GM18868 (cell line): ENCODE measurements at regions not wholly inside any gene's neighbourhood (a gene's known extent, or its start where the extent isn't known, plus 50 kb on each side); places are given as distances from the start of the nearest gene placed in this dataset.

Experiments
- ATAC-seq: cut with Tn5 transposase; IDR thresholded peaks from one replicate; pipeline ENCODE4 v1.9.1; 2021; ENCODE audit warnings: mild to moderate bottlenecking, moderate library complexity; ENCODE audit not compliant: unreplicated experiment

DNA sequence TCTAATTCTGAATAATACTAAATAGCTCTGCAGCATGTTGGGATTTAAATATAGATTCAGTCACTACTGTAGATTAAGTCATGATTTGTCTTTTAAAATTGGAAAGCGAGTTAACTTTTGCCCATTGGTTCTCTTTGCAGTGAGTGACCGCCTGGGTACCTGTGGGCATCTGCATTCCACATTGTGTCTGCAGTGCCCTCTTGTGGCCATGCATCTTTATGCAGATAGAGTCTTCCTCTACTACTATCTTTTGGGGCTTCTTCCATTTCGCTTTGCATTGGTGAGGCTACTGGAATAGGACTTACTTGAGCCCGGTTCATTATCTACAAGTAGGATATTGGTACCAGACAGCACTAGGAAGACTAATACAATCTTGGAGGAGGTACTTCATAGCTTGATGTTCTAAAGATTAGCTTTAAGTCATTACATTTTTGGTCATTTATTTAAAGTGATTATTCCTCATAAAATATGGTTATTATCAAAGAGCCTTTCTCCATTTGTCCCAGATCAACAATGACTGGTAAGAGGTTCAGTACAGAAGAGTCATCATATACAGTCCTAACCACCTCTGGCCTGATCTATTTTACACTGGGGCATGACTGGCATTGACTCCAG, 203.0 kb downstream of the SOCS6 start:
- peak; percentile 90 for ATAC-seq

GRCh38 chr18:70489986-70490933, 201.4 kb downstream of the SOCS6 start:
- ATAC-seq, result peak; percentile 49

GRCh38 chr18:70489571-70489970, 200.7 kb downstream of the SOCS6 start:
- no peak for ATAC-seq

DNA sequence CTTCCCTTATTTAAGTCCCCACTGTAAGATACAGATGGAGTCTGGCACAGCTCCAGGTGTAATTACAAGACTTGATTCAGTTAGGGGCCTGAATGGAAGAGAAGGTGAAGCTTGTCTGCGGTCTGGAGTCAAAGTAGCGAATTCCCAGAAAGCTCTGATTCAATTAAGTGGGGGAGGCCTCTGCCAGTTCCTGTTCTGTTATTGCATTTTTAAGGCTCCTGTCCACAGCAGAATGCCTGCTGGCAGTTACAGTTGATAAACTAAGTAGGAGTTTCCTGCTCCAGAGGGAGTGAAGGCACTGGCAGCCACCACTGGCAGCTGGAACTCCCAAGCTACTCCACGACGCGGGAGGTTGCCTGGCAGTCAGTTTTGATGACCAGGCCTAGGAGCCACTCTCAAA, 181.1 kb downstream of the SOCS6 start:
- ATAC-seq, result no peak

GRCh38 chr18:70468861-70469547, 180.2 kb downstream of the SOCS6 start:
- ATAC-seq, result no peak

DNA sequence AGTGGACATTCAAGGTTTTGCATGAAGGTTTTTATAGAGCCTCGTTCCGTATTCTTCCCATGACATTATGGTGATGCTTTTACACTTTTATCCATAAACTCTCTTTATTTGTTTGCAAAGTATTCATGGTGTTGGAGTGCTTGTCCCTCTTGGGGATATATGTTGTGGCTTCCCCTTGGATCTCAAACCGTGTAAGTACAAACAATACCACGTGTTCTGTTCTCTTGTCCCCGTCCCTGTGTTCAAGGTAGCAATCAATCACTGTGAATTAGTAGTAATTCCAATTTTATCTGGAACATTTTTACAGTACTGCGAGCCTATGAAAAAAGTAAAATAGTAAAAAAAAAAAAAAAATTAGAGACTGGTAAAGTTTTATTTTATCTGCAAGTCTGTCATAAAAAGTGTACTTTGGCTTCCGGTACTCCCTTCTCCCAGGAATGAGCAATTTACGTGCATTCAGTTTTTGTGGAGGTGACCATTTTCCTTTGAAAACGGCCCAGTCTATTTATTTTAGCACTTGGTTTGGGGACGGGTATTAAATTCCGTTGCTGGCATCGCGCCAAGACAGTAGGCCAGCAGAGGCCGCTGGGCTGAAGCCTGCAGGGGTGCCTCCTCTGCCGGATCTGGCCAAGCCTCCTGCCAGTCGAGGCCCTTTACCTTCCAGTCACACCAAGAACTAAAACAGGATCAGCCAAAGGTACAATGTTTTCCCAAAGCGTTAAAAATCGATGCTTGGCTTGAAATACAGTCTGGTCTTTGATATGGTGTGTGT, 175.7 kb downstream of the SOCS6 start:
- peak; percentile 67 for ATAC-seq

GRCh38 chr18:70463085-70463484, 174.2 kb downstream of the SOCS6 start:
- no peak for ATAC-seq

DNA sequence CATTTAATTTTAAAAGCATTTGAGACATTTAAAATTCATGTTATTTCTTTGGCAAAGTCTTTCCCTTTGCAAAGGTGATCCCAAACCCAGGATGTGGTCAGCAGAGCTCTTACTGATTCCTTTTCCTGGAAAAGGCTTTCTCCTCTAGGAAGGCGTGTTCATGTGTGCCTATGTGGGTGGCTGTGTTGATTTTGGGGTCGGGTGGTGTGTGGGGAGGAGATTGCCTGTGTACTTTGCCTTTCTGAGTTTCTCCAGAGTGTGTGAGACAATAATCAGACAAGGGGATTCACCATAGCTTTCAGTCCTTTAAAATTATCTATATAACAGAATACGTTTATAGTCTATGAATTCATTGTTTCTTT, 173.2 kb downstream of the SOCS6 start:
- ATAC-seq, result no peak

DNA sequence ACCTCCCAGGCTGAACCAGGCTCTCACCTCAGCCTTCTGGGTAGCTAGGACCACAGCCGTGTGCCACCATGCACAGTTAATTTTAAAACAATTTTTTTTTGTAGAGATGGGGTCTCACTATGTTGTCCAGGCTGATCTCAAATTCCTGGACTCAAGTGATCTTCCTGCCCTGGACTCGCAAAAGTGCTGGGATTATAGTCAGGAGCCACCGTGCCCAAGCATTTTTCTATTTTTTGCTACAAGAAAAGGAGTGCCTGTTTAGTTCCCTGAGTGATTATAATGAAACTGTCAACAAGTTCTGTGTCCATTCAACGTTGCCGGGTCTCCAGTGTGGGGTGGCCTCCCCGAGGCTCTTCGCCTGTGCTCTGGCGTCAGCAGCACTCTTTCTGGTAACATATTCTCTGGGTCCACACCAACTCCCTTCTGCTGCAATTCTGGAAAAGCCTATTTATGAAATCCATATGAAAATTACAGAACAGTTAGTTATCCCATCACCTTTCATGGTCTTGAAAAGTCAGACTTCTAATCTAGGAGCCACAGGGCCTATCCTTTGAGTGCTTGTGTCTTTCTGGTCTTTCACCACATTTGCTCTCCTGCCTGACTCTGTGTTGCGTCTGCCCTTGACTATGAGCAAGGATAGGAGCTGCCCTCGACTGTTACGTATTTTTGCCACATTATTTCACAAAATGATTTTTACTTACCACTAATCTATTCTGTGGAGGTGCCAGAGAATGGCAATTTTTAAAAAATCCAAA, 172.7 kb downstream of the SOCS6 start:
- ATAC-seq, result no peak

GRCh38 chr18:70459731-70460130, 170.9 kb downstream of the SOCS6 start:
- no peak for ATAC-seq

- no peak for ATAC-seq
Observed at GRCh38 chr18:70459251-70459650, 170.4 kb downstream of the SOCS6 start.

DNA sequence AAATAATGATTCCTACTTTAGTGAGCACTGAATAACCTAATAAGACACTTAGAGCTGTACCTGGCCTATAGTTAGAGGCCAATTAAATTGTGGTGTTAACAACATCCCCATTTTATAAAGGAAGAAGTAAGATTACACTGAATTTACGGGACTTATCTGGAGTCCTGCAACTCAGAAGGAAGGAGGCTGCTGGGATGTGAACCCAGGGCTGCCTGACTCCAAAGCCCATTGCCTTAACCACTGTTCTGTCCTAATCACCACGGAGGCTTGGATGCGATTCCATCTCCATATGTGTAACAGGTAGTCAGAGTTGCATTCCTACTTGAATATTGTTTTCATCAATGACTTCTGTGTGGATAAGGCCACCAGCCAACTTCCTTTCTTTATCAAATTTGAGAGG, 168.9 kb downstream of the SOCS6 start:
- ATAC-seq, result no peak

DNA sequence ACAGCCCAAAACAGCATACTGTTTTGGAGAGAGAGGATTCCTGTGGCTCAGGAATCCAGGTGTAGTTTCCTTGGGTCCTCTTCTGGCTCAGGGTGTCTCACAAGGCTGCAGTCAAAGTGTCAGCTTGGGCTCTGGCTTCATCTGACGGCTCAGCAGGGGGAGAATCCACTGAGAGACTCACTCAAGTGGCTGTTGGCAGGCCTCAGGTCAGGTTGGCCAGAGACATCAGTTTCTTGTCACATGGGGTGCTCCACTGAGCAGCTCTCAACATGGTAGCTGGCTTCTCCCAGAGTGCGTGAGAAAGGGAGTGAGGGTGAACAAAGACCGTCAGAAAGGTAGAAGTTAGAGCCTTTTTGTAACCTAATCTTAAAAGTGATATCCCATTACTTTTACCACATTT, 168.4 kb downstream of the SOCS6 start:
- no peak for ATAC-seq

- no peak for ATAC-seq
Observed at GRCh38 chr18:70456376-70456775, 167.5 kb downstream of the SOCS6 start.

- no peak for ATAC-seq
Observed at GRCh38 chr18:70455731-70456130, 166.9 kb downstream of the SOCS6 start.

DNA sequence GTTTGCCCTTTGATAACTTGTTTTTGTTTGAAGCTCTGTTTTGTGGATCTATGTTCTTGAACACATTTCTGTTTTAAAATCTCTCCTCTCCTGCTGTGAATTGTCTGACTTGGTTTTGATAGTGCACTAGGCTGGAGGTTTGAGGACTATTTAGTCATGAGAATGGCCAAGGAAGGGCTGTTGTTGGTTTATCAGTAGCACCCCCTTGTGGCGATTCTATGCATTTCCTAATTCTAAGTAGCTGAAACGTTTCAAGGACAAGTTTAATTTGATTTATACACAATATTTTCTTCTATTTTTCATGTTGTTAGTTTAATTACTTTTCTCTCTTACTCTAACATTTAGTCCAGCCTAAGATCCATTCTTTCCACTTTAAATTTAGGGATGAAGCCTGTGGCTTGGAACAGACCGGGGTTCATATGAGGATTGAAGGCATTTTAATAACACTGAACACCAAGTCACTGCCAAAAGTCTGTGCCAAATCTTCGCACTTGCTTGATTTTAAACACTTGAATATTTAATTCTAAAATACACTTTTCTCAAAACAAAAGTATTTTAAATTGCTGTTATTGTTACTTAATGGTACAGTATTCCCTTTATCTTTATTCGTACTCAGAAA, 166.0 kb downstream of the SOCS6 start:
- ATAC-seq, result peak; percentile 84

DNA sequence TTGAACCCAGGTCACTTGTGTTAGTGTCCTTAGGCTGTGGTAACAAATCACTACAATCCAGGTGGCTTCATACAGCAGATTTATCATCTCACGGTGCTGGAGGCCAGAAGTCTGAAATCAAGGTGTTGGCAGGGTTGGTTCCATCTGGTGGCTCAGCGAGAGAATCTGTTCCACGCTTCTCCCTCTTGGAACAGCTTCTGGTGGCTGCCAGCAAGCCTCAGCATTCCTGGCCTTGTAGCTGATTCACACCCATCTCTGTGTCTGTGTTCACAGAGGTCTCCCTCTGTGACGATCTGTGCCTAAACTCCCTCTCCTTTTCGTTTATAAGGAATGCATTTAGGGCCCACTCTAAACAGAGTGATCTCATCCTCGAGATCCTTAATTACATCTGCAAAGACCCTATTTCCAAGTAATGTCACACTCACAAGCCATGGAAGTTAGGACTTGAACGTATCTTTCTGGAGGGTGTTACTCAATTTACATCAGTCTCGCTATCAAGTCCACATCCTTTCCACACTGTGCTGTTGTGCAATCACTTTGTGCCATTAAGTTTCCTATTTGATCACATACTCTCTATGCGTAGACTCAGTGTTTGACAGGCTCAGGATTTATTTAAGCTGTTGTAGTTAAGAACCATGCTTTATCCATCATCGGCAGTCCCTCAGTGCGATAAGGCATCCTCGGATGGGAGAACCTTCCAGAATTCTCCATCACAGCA, 164.4 kb downstream of the SOCS6 start:
- no peak for ATAC-seq

DNA sequence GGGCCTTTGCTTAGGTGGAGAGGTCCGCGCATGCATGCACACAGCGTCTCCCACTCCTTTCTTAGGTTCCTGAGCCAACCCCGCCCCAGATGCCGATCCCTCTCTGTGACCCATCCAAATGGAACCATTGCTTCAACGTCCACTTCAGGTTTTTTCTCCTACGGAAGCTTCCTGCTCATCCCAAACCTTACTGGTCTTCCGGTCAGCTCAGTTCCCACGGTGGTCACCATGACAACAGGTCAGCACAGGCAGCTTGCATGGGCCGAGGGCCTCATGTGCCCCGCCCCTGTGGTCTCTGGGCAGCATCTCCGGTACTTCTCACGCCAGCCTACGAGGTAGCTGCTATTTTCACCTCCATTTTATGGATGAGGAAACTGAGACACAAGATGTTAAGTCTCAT, 163.7 kb downstream of the SOCS6 start:
- no peak for ATAC-seq
